HG03571 (cell line): ENCODE measurements at regions not wholly inside any gene's neighbourhood (a gene's known extent, or its start where the extent isn't known, plus 50 kb on each side); places are given as distances from the start of the nearest gene placed in this dataset.

Source experiments
- ATAC-seq: cut with Tn5 transposase; IDR thresholded peaks from one replicate; pipeline ENCODE4 v1.9.1; 2021; ENCODE audit not compliant: unreplicated experiment

DNA sequence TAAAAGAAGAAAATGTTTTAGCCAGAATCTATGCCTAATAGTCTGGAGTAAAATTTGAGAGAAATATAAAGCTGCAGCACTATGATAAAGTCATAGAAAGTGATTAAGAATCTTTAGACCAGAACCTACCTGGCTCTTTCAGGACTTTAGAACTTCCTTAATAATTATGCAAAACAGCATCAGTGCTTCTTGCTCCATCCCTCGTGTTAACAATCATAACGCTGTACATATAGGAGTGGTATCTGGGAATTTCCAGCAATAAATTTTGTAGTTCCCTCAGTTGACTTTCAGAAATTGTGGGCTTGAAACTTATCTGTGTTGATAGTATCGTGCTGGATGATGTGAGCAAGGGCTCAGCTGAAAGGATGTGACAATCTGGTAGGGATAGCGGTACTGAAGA, 102.1 kb upstream of the RASGEF1B start:
- ATAC-seq = no peak

DNA sequence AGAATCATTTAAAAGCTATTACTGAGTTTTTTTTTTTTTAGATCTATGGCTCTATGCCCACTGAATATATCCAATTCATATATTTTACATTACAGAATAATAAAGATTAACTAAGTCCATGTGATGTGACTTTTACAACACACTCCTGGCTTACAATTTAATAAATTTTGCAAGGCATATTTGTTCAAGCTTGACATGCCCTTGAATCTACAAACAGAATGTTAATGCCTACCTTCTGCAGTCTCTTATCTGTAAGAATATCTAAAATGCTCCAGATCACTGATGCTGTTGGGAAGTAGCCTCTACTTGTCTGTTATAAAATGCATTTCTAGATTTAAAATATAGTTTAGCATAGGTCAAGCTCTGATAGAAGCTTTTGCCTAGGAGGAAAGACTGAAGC, 100.7 kb upstream of the RASGEF1B start:
- no peak for ATAC-seq

DNA sequence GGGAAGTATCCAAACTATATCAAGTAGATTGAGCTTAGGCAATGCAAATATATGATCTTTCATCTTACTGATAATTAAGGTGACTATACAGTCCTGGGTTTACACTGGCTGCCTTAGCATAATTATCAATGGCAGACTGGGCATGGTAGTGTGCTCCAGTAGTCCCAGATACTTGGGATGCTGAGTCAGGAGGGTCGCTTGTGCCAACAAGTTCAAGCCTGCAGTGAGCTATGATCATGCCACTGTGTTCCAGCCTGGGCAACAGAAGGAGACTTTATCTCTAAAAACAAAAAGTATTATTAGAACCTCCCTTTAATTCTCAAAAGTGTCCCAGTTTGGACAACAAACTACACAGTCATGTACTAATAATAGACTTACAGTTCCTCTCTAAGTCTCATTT, 99.4 kb upstream of the RASGEF1B start:
- no peak for ATAC-seq

DNA sequence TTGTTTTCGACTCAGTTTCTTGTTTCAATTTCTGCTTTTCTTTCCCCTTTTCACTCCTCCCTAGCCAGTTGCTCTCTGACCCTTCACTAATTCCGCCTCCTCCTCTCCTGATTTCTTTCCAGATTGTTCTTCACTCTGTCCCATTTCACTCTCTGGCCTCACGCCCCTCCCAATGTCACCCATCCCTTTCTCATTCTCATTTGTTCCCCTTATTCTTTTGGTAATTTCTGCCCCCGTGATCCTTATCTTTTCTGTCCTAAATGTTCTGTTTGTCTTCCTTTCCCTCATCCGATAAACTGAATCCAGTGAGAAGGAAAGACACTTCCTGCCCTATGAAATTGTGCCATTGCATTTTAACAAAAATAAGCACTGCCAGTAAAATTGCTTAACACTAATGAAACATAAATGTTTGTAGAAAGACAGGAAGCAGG, 94.5 kb upstream of the RASGEF1B start:
- no peak for ATAC-seq

DNA sequence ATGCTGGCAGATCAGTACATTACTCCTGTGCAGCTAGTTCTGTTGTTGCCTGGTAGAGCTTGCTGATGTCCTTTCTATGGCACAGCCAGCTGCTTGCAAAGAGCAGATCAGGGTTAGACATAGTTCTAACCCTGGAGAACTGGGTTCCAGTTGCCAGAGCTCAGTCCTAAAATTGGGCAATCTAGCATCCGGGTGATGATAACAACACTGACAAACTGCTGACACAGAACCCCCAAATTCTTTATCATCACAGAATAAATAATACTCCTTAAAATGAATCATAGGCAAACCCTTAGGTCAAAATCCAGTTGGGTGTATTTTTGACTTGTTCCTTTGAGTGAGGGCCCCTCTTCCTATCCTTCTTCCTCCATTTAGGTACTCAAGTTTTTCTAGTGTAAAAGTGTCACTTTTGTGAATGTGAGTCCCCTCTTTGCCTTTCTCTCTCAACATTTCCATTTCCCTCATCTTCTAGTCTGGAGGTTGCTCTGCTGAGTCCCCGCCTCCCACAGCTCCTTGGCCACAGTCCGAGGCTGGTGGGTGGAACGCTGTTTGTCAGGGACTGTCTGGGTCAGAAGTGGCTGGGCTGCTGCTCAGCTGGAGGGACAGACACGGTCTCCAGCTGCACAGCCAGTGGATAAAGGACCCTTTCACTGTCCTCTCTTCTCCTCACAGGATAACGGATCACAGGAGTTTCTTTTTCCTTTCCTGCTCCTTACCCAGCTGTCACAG, 93.6 kb upstream of the RASGEF1B start:
- ATAC-seq = no peak

DNA sequence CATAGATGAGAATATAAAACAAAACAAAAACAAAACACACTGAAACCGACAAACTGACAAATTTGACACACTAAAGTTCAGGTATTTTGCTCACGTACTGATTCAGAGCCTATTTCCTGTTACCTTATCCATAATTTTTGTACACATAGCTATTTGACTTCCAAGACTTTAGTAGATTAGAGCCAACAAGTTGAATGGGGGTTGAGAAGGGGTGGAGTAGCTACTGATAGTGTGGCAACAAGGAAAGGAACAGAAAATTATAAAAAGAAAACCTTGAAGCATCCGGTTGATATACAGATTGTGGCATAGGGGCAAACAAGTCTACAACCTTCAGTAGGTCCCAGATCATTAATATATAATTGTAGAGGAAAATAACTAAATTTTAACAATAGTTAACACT, 92.3 kb upstream of the RASGEF1B start:
- no peak for ATAC-seq

DNA sequence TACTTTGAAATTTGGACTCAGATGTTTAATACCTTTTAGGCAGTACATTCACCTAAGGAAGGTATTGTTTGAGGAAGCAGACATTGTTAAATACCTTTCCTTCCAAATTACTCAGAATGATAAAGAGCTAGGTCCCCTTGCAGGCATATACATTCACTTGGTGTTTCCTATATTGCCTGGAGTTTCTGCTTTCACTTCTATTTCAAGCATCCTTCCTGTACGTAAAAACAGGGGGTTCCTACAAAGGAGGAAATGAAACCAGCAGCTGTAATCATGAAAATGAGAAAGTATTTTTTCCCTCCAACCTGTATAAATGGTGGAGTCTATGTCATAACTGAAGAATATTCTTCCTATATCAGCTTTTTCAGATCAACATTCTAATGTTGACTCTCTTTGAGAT, 90.4 kb upstream of the RASGEF1B start:
- ATAC-seq = peak; percentile 89

DNA sequence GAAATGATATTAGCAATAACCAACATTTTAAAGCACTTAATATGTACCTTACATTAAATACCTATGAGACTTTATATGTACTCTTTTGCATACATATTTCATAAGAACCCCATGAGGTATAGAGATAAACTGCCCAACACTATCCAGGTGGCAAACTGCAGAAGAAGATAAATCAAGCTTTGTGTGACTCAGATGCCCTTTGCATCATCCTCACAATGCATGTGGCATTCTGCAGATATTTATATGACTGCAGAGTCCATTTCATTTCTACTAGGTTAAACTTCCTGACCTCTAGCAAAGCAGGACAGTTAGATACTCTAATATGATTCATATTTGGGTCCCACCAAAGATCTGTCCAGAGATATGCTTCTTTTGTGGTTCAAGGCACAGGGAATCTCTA, 85.6 kb upstream of the RASGEF1B start:
- ATAC-seq = no peak

DNA sequence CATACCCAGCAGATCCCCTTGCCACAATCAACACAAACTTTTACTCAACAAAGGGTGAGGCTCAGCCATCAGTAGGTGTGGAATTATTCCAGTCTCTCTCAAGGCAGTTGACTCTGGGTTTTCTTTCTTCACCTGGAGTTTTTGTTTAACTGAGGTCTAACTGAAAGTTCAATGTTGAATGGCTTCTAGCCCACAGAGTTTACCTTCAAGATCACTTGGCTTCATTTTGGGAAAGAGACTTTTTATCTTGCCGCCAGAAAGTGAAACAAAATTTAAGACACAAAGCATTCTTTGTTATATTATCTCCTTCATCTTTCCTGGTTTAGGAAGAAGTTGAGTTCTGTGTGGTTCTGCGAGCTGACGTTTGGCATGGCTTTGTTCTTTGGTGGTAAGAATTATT, 83.8 kb upstream of the RASGEF1B start:
- no peak for ATAC-seq

DNA sequence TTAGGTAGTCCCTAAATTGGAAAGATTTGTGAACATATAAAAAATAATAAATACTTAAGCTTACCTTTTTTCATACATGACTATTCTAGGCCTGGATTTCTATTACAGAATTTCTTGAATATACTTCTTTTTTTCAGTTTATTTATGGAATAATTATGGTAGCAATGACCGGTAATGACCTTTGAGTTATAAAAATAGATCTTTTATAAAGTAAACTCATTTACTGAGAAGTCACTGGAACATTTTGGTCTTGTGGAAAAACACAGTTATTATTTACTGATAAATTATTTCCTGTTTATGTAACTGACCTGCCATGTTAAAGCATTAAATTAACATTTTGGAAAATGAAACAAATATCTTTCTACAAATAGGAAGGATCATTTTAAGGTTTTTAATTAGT, 80.4 kb upstream of the RASGEF1B start:
- no peak for ATAC-seq

DNA sequence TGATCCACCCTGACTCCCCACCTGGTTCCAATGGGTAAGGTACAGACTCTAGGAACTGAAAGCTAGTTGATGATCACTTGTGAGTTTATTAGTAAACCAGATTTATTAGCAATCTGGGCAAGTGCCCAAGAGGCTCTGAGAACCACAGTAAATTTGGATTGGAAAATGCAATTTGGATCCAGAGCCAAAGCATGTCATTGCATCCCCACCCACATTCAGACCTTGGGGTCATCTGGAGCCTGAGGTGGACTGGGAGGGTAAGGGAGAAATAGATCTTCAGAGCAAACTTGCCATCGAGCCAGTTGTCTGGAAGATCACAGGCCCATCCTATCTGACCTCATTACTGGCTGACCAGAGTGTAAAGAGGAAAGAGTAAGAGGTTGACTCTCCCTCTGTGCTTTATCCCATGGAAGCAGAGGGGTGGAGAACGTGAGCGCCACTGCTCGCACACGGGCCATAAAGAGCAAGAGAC, 78.7 kb upstream of the RASGEF1B start:
- ATAC-seq = no peak

DNA sequence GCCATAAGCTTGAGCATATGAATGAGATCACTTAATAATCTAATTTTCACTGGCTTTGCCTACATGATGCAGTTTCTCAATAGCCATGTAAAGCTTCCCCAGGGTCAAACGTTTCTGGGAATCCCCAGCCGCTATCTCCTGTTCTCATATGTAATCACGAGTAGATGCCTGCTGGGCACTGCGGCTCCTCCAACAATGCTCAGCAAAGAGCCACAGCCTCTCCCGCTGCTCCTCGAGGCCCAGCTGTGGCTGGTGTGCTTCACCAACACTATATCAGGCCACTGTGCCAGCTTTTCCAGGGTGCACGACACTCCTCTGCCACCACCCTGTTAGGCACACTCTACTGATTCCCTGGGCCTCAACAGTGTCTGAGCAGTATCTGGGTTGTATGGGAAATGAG, 78.3 kb upstream of the RASGEF1B start:
- no peak for ATAC-seq

DNA sequence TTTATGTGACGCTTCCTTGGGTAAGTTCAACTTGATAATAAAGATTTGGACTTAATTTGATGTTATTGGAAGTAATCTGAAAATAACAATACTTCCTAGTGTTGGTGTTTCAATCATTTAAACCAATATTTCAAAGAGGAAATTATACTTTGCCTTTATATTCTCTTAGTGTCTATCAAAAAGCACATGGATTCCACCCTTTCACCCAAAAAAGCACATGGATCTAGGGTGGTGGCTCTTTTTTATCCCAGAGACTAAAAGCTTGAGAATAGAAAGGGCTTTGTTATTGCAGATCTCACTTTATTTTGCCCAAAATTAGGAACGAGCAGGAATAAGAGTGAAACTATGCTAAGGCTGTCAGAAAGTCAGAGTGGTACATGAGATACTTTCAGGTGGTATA, 75.1 kb upstream of the RASGEF1B start:
- ATAC-seq = no peak

DNA sequence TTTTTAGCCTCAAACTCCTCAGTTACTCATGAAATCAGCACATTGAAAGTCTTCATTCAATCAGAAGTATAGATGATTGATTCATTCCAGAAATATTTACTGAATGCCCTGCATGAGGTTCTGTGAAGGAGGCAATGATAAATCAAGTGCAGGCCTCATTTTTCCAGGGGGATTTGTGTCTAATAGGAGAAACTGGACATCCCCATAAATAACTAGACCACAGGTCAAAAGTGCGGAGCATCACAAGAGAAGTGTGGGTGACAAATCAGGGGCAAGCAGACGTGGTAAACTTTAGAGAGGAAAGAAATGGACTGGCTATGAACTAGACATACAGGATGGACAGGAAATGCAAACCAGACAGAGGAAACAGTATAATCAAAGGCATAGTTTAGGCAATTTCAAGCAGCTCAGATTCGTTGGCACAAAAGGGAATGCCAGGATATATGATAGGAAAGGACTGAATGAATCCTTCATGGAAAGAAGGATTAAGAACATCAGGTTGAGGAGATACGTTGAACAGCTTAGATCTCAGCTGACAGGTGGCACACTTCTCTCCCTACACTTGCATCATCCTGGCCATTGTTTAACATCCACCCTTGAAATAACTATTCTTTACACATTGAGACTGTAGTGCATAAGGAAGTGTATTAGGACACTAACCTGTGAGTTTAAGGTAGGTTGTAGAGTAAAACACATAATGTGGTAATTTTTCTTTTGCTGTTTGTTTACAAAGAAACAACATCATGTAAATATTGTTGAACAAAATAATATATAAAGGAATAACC, 69.6 kb upstream of the RASGEF1B start:
- no peak for ATAC-seq

DNA sequence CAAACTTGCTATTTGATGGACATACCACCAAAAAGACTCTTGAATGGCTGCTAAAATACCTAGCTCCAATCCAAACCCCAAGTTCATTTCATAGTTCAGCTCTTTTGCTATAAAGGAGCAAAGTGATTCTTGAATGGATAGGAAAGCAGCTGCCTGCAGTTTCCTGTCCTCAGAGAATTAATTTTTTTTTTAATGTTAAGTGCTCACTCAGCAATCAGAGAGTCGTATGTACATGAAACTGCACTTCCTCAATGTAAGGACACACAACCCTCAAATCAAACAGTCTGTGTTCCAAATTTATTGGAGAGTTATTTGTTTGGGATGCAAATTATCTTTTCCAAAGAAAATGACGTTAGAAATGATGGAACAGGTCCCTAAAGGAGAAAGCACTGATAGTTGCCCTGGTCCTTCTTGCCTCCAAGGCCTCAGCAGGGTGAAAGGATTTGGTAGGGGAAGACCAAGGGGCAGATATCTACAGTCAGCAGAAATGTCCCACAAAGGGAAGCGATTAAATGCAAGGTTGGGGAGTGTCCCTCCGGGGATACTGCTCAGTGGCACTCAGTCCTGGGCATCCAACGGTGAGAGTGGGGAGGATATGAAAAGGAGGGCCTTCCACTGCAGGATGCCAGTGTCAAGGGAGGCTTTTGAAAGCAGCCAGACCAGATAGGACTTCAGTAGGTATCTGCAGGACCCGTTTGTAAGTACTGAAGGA, 67.2 kb upstream of the RASGEF1B start:
- ATAC-seq = no peak

DNA sequence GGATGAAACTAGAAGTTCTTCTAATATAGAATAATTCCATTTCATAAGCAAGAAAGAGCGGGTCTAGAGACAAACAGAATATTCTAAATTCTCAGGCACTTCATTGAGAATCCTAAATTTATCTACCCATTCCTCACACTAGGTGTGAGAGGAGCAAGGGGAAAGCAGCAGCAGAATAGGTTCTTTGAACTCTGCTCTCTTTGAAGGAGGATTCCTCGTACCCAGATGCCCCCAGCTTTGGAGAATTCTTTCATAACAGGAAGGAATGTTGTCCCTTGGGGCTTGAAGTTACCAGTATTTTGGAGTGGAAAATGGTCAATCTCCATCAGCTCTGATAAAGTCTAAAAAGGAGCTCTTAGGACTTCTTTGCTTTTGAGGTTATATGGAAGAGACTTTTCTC, 59.7 kb upstream of the RASGEF1B start:
- ATAC-seq = no peak

DNA sequence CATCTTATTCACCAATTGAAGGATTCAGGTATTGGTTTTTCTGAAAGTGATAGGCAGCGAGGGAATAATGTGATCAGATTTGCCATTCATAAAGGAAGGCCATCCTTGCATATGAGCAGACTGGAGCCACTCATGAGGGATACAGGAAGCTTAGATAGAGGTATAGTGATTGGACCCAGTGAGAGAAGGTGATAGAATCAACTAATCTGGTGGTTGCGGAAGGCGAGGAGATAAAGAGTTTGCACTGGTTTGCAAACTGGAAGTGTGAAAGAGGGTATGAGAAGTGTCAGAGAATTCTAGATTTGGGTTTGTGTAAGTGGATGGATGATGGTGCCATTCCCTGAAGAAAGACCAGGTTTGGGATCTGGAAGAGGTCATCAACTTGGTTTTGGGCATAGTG, 57.3 kb upstream of the RASGEF1B start:
- ATAC-seq = no peak

DNA sequence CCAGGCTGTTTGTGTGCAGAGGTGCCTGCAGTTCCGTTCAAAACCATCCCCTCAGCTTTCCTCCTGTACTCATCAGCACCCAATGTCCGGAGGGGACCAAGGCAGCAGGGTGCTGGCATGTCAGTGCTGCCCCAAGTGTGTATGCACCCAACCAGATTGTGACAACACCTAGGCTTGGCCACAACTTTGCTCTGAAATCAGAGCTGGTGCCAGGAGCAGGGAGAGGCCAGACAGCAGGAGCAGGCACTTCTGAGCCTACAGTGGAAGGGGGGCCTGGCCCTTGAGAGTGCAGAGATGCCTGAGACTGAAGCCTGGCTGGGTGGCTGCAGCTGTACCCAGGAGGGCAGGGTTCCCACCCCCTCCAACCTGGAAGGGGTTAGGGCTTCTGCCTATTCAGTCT, 56.5 kb upstream of the RASGEF1B start:
- ATAC-seq = no peak

DNA sequence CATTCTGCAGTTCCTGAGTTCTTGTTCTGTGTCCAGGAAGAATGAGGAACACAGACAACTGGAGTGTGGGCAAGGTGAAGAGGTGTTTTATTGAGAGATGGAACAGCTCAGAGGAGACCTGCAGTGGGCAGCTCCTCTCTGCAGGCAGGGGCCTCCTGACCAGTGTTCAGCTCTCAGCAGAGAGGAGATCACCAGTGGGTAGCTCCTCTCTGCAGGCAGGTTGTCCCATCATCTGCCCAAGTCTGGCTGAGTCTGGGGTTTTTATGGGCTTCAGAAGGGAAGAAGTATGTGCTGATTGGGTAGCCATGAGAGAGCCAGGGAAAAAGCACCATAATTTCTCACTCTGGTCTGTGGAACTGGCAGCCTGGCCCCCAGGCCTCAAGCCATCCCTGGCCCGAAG, 56.0 kb upstream of the RASGEF1B start:
- no peak for ATAC-seq

DNA sequence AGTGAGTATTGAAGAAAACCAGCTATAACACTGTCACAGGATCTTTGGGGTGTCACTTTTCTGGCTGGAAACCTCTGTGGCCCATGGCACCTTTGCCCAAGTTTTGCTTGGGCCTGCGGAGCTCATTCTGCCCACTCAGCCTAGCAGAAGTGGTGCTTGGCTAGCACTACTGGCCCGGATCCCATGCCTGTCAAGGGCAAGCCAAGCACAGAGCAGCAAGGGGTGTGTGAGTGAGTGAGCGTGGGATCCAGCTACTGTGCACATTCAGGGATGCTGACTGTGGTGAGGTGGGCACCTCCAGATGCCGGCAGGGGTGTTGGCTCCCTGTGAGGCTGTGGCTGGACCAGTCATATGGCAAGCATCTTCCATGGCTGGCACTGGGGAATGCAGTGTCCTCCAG, 55.4 kb upstream of the RASGEF1B start:
- no peak for ATAC-seq

DNA sequence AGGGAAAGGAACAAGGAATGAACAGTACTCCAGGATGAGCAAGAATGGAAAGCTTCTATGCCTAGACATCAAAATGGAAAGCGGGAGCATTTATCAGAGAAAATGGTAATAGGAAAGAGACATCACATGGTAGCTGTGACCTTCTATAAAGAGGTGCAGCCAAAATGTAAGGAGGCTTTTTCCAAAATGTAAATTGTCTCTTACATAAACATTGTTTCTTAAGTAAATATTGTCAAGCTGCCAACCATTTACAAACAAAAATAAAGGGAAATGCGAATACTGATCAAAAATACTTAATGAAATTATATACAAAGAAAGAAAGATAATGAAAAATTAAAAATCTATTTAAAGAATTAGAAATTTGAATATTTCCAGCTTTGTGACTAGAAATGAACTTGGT, 55.0 kb upstream of the RASGEF1B start:
- ATAC-seq = no peak
